D721Med (cell line): ENCODE measurements at regions not wholly inside any gene's neighbourhood (a gene's known extent, or its start where the extent isn't known, plus 50 kb on each side); places are given as distances from the start of the nearest gene placed in this dataset.
A peak's percentile ranks its signal among the peaks of the same experiment; 100 is the strongest.
"Not testable (repeated sequence)": the region's sequence is repeated elsewhere in the genome, so short reads cannot be mapped to it uniquely, and the experiment has no call there.

Experiments
- DNase-seq: peaks from one replicate; pipeline ENCODE4 v3.0.0; 2011; ENCODE audit warnings: low spot score; ENCODE audit not compliant: insufficient read length
- FAIRE-seq: peaks from 2 replicates; lab custom pipeline; 2011; peaks lifted over from hg19 to GRCh38; lab: Jason Lieb, UNC
- CTCF ChIP-seq: IDR thresholded peaks from 2 replicates; pipeline ENCODE4 v1.5.1; 2012; ENCODE audit warnings: mild to moderate bottlenecking, control low read depth; ENCODE audit not compliant: insufficient read depth; ENCODE audit errors: missing control alignments

GRCh38 chr5:131005963-131006684 lies 158.9 kb downstream of the HINT1 start:
- DNase-seq = no peak

DNA sequence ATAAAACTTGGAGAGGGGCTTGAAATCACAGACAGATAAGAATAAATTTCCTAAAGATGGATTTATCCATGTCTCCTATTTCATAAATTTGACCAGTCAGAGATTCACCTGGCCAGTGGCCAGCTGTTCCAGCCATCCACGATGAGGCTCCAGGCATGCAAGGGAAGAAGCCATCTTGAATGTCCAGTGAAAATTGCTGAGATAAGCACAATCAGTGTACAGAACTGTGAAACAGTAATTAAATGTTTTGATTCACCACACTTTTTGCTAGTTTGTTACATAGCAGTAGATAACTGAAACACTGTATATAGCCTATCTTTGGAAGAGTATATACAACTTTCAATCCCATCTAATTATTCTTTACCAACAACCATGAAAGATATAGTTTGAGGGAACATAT lies 163.5 kb downstream of the HINT1 start:
- FAIRE-seq (no peak), DNase-seq (no peak)
- TF ChIP-seq CTCF = no peak

More at GRCh38 chr5:131005963-131006684, 158.9 kb downstream of the HINT1 start:
- peak; percentile 18 for TF ChIP-seq CTCF
- no peak for FAIRE-seq

DNA sequence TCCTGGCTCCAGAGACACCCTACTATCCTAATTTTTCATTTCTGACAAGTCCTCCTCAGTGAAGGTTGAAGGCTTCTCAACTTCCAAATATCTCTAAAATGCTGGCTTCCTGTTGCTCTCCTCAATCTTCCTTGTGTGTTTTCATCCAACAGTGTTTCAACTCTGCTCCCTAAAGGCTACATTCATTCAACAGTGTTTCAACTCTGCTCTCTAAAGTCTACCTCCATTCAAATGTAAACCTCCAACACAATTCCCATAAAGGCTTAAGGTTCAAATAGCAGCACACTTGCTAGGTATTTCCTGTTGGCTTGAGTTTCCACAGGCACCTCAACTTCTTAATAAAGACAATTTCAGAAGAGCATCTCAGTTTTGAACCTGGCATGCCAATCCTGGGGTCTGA lies 164.8 kb downstream of the HINT1 start:
- TF ChIP-seq CTCF = no peak
- FAIRE-seq (no peak), DNase-seq (no peak)

DNA sequence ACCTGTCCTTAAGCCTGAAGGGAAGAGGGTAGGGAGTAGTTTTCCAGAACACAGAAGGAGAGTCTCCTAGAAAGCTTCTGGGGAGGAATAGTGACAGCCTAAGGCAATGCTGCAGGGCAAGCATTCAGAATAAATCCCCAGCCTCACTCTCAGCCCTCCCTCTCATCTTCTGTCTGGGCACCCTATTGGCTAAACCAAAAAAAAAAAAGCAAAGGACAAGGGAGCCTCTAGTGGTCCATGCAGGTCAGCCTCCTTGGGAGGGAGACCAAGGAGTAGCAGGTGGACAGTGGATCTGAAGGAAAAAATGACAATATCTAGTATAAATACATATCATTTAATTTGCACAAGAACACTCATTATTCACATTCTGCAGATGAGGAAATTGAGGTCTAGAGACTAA lies 168.3 kb downstream of the HINT1 start:
- FAIRE-seq, DNase-seq: not testable (repeated sequence)

- FAIRE-seq = no peak
- no peak for TF ChIP-seq CTCF
- no peak for DNase-seq
These were observed 169.2 kb downstream of the HINT1 start for GRCh38 chr5:130995851-130996250.

DNA sequence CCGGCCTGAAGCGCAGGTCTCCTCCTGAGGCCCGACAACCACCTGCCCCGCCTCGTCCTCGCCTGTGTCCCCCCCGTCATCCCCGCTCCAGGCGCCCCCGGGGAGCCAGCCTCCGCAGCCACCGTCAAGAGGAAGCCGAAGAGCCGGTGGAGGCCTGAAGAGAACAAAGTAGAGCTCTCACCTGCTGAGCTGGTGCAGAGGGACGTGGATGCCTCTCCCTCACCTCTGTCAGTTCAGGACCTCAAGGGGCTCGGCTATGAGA lies 169.9 kb downstream of the HINT1 start:
- FAIRE-seq (no peak), DNase-seq (no peak)
- no peak for TF ChIP-seq CTCF

- DNase-seq (no peak), FAIRE-seq (no peak)
- no peak for TF ChIP-seq CTCF
These were observed 170.4 kb downstream of the HINT1 start for GRCh38 chr5:130994496-130995253.

DNA sequence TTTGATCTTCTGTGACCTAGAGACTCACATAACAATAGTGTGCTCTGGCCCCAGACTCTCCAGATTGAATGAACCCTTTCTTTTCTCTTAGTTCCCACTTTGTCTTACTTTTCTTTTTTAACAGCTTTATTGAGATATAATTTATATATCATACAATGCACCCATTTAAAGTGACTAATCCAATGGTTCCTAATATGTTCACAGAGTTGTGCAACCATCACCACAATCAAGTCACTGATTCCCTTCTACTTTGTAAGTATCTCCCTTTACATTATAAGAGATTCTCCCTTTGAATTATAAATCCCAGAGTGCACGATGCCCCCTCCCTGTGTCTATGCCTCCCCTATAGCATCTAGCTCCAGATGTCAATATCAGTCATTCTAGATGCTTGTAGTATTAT lies 172.4 kb downstream of the HINT1 start:
- no peak for FAIRE-seq
- no peak for TF ChIP-seq CTCF

More for the DNA sequence above, 172.4 kb downstream of the HINT1 start:
- no peak for DNase-seq
